ENCODE measurements at regions not wholly inside any gene's neighbourhood (a gene's known extent, or its start where the extent isn't known, plus 50 kb on each side); places are given as distances from the start of the nearest gene placed in this dataset.

DNA sequence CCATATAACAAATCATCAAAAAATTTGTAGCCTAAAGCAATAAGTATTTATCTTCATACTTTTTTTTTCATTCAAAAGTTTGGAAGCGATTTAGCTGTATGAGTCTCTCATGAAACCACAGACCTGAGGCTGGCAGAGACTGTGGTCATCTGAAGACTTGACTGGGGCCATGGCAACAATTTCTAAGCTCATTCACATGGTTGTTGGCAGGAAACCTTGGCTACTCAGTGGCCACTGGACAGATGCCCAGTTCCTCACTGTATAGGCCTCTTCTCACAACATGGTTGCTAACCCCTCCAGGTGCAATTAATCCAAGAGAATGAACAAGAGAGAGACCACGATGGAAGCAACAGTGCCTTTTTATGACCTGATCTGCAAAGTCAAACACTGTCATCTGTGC, 235.9 kb downstream of the BTBD3 start:
- Mint-ChIP-seq H3K36me3 (ENCODE audit: low read depth) (no peaks in the 10 kb centered on the region), H3K4me3 (no peak overlapping the region), H3K27me3 (ENCODE audit: low read depth) (no peaks in the 10 kb centered on the region), H3K9me3 (no peaks in the 10 kb centered on the region), H3K4me1 (no peaks in the 10 kb centered on the region), H3K27ac (ENCODE audit: unreplicated experiment) (no peak overlapping the region)
- no peak for DNase-seq (ENCODE audit: low read depth, low spot score)
- TF ChIP-seq, protein P1, sequence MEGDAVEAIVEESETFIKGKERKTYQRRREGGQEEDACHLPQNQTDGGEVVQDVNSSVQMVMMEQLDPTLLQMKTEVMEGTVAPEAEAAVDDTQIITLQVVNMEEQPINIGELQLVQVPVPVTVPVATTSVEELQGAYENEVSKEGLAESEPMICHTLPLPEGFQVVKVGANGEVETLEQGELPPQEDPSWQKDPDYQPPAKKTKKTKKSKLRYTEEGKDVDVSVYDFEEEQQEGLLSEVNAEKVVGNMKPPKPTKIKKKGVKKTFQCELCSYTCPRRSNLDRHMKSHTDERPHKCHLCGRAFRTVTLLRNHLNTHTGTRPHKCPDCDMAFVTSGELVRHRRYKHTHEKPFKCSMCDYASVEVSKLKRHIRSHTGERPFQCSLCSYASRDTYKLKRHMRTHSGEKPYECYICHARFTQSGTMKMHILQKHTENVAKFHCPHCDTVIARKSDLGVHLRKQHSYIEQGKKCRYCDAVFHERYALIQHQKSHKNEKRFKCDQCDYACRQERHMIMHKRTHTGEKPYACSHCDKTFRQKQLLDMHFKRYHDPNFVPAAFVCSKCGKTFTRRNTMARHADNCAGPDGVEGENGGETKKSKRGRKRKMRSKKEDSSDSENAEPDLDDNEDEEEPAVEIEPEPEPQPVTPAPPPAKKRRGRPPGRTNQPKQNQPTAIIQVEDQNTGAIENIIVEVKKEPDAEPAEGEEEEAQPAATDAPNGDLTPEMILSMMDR (conservative IDR thresholded peaks at IDR 0.05), result no peak

DNA sequence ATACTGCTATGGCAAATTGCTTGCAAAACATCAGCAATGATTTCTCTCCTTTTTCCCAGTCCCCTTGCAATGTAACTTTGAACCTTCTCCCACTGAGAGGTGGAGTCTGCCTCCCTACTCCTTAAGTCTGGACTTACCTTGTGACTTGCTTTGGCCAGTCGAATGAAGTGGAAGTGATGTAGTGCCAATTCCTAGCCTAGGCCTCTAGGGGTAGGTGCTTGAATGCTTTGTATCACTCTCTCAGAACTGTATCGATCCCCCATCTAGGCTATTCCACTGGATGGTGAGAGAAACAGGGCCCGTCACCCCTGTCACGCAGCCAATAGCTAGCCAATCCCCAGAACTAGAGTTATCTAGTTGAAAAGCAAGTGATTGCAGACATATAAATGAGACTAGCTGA, 238.6 kb downstream of the BTBD3 start:
- Mint-ChIP-seq H3K36me3 (ENCODE audit: low read depth) (no peaks in the 10 kb centered on the region), H3K27me3 (ENCODE audit: low read depth) (no peaks in the 10 kb centered on the region), H3K4me3 (no peak overlapping the region), H3K4me1 (no peaks in the 10 kb centered on the region), H3K27ac (ENCODE audit: unreplicated experiment) (no peak overlapping the region), H3K9me3 (no peaks in the 10 kb centered on the region)
- no peak for DNase-seq (ENCODE audit: low read depth, low spot score)
- TF ChIP-seq, protein P1 (conservative IDR thresholded peaks at IDR 0.05), result no peak

DNA sequence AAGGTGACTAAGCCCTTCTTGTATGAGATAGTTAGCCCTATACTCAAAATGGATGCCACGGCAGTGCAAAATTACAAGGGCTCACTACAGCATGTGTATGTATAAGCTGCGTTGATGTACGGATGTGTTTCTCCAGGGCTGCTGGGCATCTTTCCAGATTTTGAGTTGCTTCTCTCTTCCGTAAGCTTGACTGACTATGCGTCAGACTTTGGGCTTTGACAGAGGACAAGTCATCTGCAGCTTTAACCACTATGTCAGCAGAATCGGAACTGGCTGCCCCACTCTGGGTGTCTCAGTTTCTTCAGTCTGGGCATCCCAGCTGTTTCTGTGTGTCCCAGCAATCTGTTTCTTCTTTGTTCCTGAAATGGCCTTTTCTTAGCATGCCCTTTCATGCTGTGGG, 241.6 kb downstream of the BTBD3 start:
- H3K27ac Mint-ChIP-seq (ENCODE audit: unreplicated experiment), result no peak overlapping the region
- H3K36me3 Mint-ChIP-seq (ENCODE audit: low read depth), result no peaks in the 10 kb centered on the region
- no peaks in the 10 kb centered on the region for H3K27me3 Mint-ChIP-seq (ENCODE audit: low read depth)
- DNase-seq (ENCODE audit: low read depth, low spot score), result no peak
- TF ChIP-seq, protein P1 (conservative IDR thresholded peaks at IDR 0.05), result no peak
- no peak overlapping the region for H3K4me3 Mint-ChIP-seq
- H3K9me3 Mint-ChIP-seq, result no peaks in the 10 kb centered on the region
- H3K4me1 Mint-ChIP-seq, result no peaks in the 10 kb centered on the region

DNA sequence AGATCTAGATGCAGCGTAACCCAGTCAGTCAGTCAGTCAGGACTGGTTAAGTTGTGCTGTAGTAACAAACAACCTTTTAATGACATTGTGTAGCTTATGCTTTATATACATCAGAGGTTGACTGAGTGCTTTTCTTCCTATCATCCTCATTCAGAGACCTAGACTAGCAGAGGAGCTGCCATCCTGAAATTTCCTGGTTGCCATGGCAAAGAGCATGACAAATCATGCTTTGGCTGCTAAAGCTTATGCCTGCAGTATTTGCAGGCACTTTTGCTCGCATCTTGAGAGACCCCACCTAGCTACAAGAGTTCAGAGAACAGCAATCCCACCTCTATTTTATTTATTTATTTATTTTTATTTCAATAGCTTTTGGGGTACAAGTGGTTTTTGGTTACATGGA, 244.0 kb downstream of the BTBD3 start:
- no peaks in the 10 kb centered on the region for H3K27me3 Mint-ChIP-seq (ENCODE audit: low read depth)
- H3K9me3 Mint-ChIP-seq, result peaks cover 6% of the 10 kb centered on the region
- no peaks in the 10 kb centered on the region for H3K36me3 Mint-ChIP-seq (ENCODE audit: low read depth)
- DNase-seq (ENCODE audit: low read depth, low spot score), result no peak
- TF ChIP-seq, protein P1 (conservative IDR thresholded peaks at IDR 0.05), result no peak
- no peak overlapping the region for H3K4me3 Mint-ChIP-seq
- no peak overlapping the region for H3K27ac Mint-ChIP-seq (ENCODE audit: unreplicated experiment)
- H3K4me1 Mint-ChIP-seq, result no peaks in the 10 kb centered on the region

DNA sequence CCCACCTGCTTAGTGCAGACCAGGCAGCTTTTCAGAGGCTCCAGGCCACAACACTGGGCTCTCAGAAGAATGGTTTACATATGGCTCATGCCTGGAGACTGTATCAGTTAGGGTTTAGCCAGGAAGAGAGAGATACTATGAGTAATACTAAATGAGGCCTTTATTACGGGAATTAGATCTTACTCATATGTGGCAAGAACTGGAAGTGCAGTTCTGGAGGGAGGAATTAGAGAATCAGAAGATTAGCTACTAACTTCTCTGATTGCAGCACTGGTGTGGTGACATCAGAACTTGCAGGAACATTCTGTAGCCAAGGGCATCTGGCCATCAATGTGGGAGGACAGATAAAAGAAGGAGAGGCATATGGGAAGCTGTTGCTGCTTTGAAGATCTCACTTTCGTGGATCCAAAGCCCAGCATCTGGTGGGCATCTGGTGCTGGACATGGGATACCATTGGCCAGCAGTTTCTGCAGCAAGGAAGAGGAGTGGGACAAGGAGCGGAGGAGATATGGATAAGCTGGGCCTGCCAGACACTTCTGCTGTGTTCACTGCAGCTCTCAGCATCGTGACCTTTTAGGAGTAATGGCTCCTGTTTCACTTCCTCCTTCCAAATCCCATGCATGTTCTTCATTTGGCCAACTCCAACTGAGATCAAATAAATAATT, 248.5 kb downstream of the BTBD3 start:
- TF ChIP-seq, protein P1 (conservative IDR thresholded peaks at IDR 0.05), result no peak
- Mint-ChIP-seq H3K27me3 (ENCODE audit: low read depth) (no peaks in the 10 kb centered on the region), H3K4me1 (no peaks in the 10 kb centered on the region), H3K36me3 (ENCODE audit: low read depth) (peaks cover 3% of the 10 kb centered on the region), H3K9me3 (peaks cover 15% of the 10 kb centered on the region), H3K27ac (ENCODE audit: unreplicated experiment) (peak overlapping the region; percentile 74), H3K4me3 (no peak overlapping the region)
- no peak for DNase-seq (ENCODE audit: low read depth, low spot score)

All from neural crest cell (in vitro differentiated cells).